Tibial nerve (tissue), 4 donors: ENCODE measurements at regions not wholly inside any gene's neighbourhood (a gene's known extent, or its start where the extent isn't known, plus 50 kb on each side); places are given as distances from the start of the nearest gene placed in this dataset.

ENCODE experiments used
- EP300 ChIP-seq, 2 donors: sonication (generic); formaldehyde crosslinking; IDR thresholded peaks; one replicate each; pipeline ENCODE4 v1.6.1; 2017; ENCODE audit warnings: antibody characterized with exemption in 2 of 2, mild to moderate bottlenecking in 1 of 2
- POLR2A ChIP-seq, 2 donors: fragments of 450-650 bp; IDR thresholded peaks; one replicate each; pipeline ENCODE4 v1.6.1; 2017; ENCODE audit warnings: antibody characterized with exemption in 2 of 2, mild to moderate bottlenecking in 2 of 2, moderate library complexity in 2 of 2
- TF ChIP-seq, protein P1 (sequence below), 5 experiments: fragments of 200-600 bp in 3 of 5; fragments of 450-650 bp in 2 of 5; sonication (generic) in 3 of 5; IDR thresholded peaks; one replicate each; pipeline ENCODE4 v1.5.1; 2016 to 2019; ENCODE audit warnings: antibody characterized with exemption in 5 of 5, mild to moderate bottlenecking in 3 of 5, moderate library complexity in 2 of 5

DNA sequence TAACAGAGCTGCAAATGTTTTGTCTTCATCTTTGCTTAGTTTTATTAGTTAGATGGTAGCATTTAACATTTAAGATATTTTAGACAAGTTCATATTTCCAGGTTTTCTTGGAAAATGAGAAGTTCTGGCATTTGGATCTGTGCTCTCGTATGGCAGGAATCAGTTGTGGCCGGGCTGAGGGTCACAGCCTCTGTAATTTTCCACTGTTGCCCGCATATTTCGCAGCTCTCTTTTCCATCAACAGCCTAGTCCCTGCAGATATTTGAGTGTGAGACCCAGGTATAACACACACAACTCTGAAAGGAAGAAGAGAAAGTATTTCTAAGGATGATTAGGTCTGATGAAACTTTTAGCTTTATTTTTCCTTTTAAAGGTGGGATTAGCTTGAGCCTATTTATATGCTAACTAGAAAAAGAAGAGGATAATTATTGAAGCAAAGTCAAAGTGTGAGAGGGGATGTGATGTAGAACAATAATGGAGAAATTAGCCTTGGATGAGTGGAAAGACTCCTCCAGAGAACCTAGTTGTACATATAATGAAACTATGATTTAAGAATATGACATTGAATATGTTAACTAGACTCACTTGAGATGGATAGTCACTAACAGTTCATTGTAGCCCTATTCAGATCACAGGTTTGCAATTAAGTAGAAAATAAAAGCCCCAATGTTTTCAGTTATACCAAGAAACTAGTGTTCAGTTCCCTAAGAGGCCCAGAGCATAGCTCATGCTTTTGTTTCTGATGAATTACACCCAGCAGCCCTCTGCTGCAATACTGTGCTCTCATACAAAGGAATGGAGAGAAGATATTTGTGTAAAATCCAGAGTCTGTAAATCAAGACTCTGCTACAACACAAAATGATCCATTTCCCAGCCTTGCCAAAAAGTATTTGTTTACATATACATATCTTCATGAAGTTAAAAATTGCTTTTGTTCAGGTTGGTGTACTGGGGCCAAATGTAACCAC is 158.4 kb downstream of the C12orf50 start:
- TF ChIP-seq, protein P1, sequence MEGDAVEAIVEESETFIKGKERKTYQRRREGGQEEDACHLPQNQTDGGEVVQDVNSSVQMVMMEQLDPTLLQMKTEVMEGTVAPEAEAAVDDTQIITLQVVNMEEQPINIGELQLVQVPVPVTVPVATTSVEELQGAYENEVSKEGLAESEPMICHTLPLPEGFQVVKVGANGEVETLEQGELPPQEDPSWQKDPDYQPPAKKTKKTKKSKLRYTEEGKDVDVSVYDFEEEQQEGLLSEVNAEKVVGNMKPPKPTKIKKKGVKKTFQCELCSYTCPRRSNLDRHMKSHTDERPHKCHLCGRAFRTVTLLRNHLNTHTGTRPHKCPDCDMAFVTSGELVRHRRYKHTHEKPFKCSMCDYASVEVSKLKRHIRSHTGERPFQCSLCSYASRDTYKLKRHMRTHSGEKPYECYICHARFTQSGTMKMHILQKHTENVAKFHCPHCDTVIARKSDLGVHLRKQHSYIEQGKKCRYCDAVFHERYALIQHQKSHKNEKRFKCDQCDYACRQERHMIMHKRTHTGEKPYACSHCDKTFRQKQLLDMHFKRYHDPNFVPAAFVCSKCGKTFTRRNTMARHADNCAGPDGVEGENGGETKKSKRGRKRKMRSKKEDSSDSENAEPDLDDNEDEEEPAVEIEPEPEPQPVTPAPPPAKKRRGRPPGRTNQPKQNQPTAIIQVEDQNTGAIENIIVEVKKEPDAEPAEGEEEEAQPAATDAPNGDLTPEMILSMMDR (IDR thresholded peaks at IDR 0.05): no peak
- no peak for TF ChIP-seq POLR2A (IDR thresholded peaks at IDR 0.05)
- TF ChIP-seq EP300 (IDR thresholded peaks at IDR 0.05): no peak
